HG03025 (cell line): ENCODE measurements at regions not wholly inside any gene's neighbourhood (a gene's known extent, or its start where the extent isn't known, plus 50 kb on each side); places are given as distances from the start of the nearest gene placed in this dataset.

Experiments
- ATAC-seq: cut with Tn5 transposase; IDR thresholded peaks from one replicate; pipeline ENCODE4 v1.9.1; 2021; ENCODE audit warnings: mild to moderate bottlenecking, moderate library complexity; ENCODE audit not compliant: unreplicated experiment, low FRiP score

GRCh38 chr18:10113121-10114022, 199.6 kb downstream of the VAPA start:
- no peak for ATAC-seq

- no peak for ATAC-seq
Measured at GRCh38 chr18:10114717-10115463, 201.1 kb downstream of the VAPA start.

- ATAC-seq: no peak
Measured at GRCh38 chr18:10116574-10116973, 202.8 kb downstream of the VAPA start.

GRCh38 chr18:10119528-10119927, 205.7 kb downstream of the VAPA start:
- ATAC-seq: no peak

GRCh38 chr18:10119991-10120390, 206.2 kb downstream of the VAPA start:
- no peak for ATAC-seq

GRCh38 chr18:10120622-10121021, 206.8 kb downstream of the VAPA start:
- ATAC-seq: no peak

- ATAC-seq: no peak
Measured at GRCh38 chr18:10121028-10121427, 207.2 kb downstream of the VAPA start.

- ATAC-seq: no peak
Measured at GRCh38 chr18:10121786-10122515, 208.1 kb downstream of the VAPA start.

- ATAC-seq: no peak
Measured at GRCh38 chr18:10122988-10123950, 209.5 kb downstream of the VAPA start.

- ATAC-seq: no peak
Measured at GRCh38 chr18:10124071-10124470, 210.3 kb downstream of the VAPA start.

- no peak for ATAC-seq
Measured at GRCh38 chr18:10124557-10124956, 210.7 kb downstream of the VAPA start.

GRCh38 chr18:10124967-10125366, 211.2 kb downstream of the VAPA start:
- no peak for ATAC-seq

GRCh38 chr18:10127729-10128128, 213.9 kb downstream of the VAPA start:
- ATAC-seq: no peak

- ATAC-seq: no peak
Measured at GRCh38 chr18:10128921-10129501, 215.2 kb downstream of the VAPA start.

GRCh38 chr18:10130606-10131005, 216.8 kb downstream of the VAPA start:
- ATAC-seq: no peak

GRCh38 chr18:10131081-10131459, 217.3 kb downstream of the VAPA start:
- no peak for ATAC-seq

- ATAC-seq: no peak
Measured at GRCh38 chr18:10131460-10132395, 217.9 kb downstream of the VAPA start.

- no peak for ATAC-seq
Measured at GRCh38 chr18:10133516-10133915, 219.7 kb downstream of the VAPA start.
